ENCODE measurements at regions not wholly inside any gene's neighbourhood (a gene's known extent, or its start where the extent isn't known, plus 50 kb on each side); places are given as distances from the start of the nearest gene placed in this dataset.
"Not testable (repeated sequence)": the region's sequence is repeated elsewhere in the genome, so short reads cannot be mapped to it uniquely, and the experiment has no call there.

- peaks cover 0 to 25% (median 1%) of the 10 kb centered on the region in 4 donors for H3K36me3 ChIP-seq
- intact Hi-C loops (cut with DNase I; ENCODE audit: low total_unique reads): no loop called here
- TF ChIP-seq EP300 (IDR thresholded peaks at IDR 0.05) (no peak), POLR2A (IDR thresholded peaks at IDR 0.05) (no peak)
- TF ChIP-seq, protein P1, sequence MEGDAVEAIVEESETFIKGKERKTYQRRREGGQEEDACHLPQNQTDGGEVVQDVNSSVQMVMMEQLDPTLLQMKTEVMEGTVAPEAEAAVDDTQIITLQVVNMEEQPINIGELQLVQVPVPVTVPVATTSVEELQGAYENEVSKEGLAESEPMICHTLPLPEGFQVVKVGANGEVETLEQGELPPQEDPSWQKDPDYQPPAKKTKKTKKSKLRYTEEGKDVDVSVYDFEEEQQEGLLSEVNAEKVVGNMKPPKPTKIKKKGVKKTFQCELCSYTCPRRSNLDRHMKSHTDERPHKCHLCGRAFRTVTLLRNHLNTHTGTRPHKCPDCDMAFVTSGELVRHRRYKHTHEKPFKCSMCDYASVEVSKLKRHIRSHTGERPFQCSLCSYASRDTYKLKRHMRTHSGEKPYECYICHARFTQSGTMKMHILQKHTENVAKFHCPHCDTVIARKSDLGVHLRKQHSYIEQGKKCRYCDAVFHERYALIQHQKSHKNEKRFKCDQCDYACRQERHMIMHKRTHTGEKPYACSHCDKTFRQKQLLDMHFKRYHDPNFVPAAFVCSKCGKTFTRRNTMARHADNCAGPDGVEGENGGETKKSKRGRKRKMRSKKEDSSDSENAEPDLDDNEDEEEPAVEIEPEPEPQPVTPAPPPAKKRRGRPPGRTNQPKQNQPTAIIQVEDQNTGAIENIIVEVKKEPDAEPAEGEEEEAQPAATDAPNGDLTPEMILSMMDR (IDR thresholded peaks at IDR 0.05): no peak
- DNase-seq: no peak
- no peaks in the 10 kb centered on the region for H3K27me3 ChIP-seq
- peaks cover 0 to 21% (median 0%) of the 10 kb centered on the region in 4 donors for H3K9me3 ChIP-seq
- H3K27ac ChIP-seq: peak overlapping the region in 2 of 5 donors; percentile 3 to 24
- no peak overlapping the region for H3K4me3 ChIP-seq
- H3K4me1 ChIP-seq: no peaks in the 10 kb centered on the region
Observed at GRCh38 chr7:16369855-16370254, 51.5 kb downstream of the CRPPA start.

- intact Hi-C loops (cut with DNase I; ENCODE audit: low total_unique reads); H3K4me1 ChIP-seq; H3K27me3 ChIP-seq; H3K4me3 ChIP-seq: not testable (repeated sequence)
- peak in 1 of 2 donors; percentile 35 for DNase-seq
- Histone ChIP-seq H3K27ac (peak overlapping the region in 3 of 5 donors; percentile 3 to 24 (median 15)), H3K36me3 (peaks cover 0 to 21% (median 1%) of the 10 kb centered on the region in 4 donors), H3K9me3 (peaks cover 0 to 21% (median 0%) of the 10 kb centered on the region in 4 donors)
- 39 to 65% (median 54%) methylated on average over 2 of the region's 2 CpGs for WGBS, 5 donors
Observed at GRCh38 chr7:16369309-16369708, 52.0 kb downstream of the CRPPA start.

DNA sequence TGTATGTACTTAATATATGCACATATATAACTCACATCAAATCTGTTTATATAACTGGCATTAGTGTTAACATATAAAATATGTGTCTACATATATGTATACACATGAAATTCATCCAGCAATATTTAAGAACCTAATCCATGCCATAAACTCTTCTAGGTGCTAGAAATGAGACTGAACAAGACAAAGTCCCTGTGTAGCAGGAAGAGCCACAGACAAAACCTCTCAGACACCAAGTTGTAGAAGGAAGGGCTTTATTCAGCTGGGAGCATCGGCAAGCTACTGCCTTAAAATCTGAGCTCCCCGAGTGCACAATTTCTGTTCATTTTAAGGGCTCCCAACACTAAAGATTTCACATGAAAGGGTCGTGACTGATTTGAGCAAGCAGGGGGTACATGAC, 52.5 kb downstream of the CRPPA start:
- no peak for TF ChIP-seq POLR2AphosphoS5 (IDR thresholded peaks at IDR 0.05)
- TF ChIP-seq, protein P1 (IDR thresholded peaks at IDR 0.05): no peak
- no peak for TF ChIP-seq POLR2A (IDR thresholded peaks at IDR 0.05)
- no peak for TF ChIP-seq EP300 (IDR thresholded peaks at IDR 0.05)
- Histone ChIP-seq H3K27ac (peak overlapping the region in 2 of 5 donors; percentile 3 to 15), H3K27me3 (no peaks in the 10 kb centered on the region), H3K4me1 (no peaks in the 10 kb centered on the region), H3K36me3 (peaks cover 0 to 17% (median 1%) of the 10 kb centered on the region in 4 donors), H3K4me3 (no peak overlapping the region), H3K9me3 (peaks cover 0 to 21% (median 0%) of the 10 kb centered on the region in 4 donors)
- intact Hi-C loops (cut with DNase I; ENCODE audit: low total_unique reads): no loop called here
- WGBS, 5 donors: 74 to 87% (median 76%) methylated on average over 3 of the region's 3 CpGs
- no peak for DNase-seq

DNA sequence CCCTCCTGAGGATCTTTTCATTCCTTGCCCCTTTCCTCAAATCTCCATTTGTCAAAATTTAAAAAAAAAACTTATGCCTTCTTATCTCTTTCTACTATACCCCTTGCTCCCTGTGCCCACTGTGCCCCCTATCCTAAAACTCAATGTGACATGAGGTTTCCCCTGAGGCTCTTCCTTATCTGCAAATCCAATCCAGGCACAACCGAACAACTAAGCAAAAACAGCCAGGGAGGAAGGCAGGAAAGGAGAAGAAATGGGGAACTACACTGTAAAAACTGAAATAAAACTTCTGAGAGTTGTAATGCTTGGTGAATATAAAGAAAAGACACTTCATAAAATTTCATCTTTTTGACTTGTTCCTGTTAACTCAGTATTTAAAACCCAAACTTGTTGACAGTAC, 54.2 kb downstream of the CRPPA start:
- no peak overlapping the region for H3K4me3 ChIP-seq
- TF ChIP-seq, protein P1 (IDR thresholded peaks at IDR 0.05): no peak
- TF ChIP-seq POLR2AphosphoS5 (IDR thresholded peaks at IDR 0.05) (no peak), POLR2A (IDR thresholded peaks at IDR 0.05) (no peak), EP300 (IDR thresholded peaks at IDR 0.05) (no peak)
- intact Hi-C loops (cut with DNase I; ENCODE audit: low total_unique reads): no loop called here
- H3K4me1 ChIP-seq: no peaks in the 10 kb centered on the region
- no peak for DNase-seq
- H3K27ac ChIP-seq: no peak overlapping the region
- WGBS, 5 donors: 69 to 79% (median 74%) methylated on average over 1 of the region's 1 CpG
- H3K9me3 ChIP-seq: peaks cover 0 to 11% (median 0%) of the 10 kb centered on the region in 4 donors
- H3K27me3 ChIP-seq: no peaks in the 10 kb centered on the region
- H3K36me3 ChIP-seq: peaks cover 0 to 4% (median 1%) of the 10 kb centered on the region in 4 donors

GRCh38 chr7:16365952-16366351, 55.4 kb downstream of the CRPPA start:
- Histone ChIP-seq H3K9me3 (peaks cover 0 to 7% (median 0%) of the 10 kb centered on the region in 4 donors), H3K4me3 (no peak overlapping the region), H3K36me3 (peaks cover 0 to 4% (median 1%) of the 10 kb centered on the region in 4 donors), H3K4me1 (no peaks in the 10 kb centered on the region), H3K27ac (no peak overlapping the region), H3K27me3 (no peaks in the 10 kb centered on the region)
- DNase-seq: no peak
- 72 to 88% (median 79%) methylated on average over 3 of the region's 3 CpGs for WGBS, 5 donors
- TF ChIP-seq, protein P1 (IDR thresholded peaks at IDR 0.05): no peak
- TF ChIP-seq EP300 (IDR thresholded peaks at IDR 0.05) (no peak), POLR2A (IDR thresholded peaks at IDR 0.05) (no peak), POLR2AphosphoS5 (IDR thresholded peaks at IDR 0.05) (no peak)
- intact Hi-C loops (cut with DNase I; ENCODE audit: low total_unique reads): no loop called here
